GM12892 (cell line): ENCODE measurements at regions not wholly inside any gene's neighbourhood (a gene's known extent, or its start where the extent isn't known, plus 50 kb on each side); places are given as distances from the start of the nearest gene placed in this dataset.
"Not testable (repeated sequence)": the region's sequence is repeated elsewhere in the genome, so short reads cannot be mapped to it uniquely, and the experiment has no call there.

ENCODE experiments used
- POLR2AphosphoS5 ChIP-seq: IDR thresholded peaks from 2 replicates; pipeline ENCODE4 v1.6.1; 2011; ENCODE audit warnings: low read depth, low read length, control low read depth
- TAF1 ChIP-seq: IDR thresholded peaks from 2 replicates; pipeline ENCODE4 v1.6.1; 2011; ENCODE audit warnings: low read depth, mild to moderate bottlenecking, control low read depth, low read length, borderline replicate concordance

GRCh38 chr16:88167798-88168556, 214.8 kb upstream of the ZNF469 start:
- TF ChIP-seq POLR2AphosphoS5, TAF1: not testable (repeated sequence)
